ENCODE measurements at regions not wholly inside any gene's neighbourhood (a gene's known extent, or its start where the extent isn't known, plus 50 kb on each side); places are given as distances from the start of the nearest gene placed in this dataset.

DNA sequence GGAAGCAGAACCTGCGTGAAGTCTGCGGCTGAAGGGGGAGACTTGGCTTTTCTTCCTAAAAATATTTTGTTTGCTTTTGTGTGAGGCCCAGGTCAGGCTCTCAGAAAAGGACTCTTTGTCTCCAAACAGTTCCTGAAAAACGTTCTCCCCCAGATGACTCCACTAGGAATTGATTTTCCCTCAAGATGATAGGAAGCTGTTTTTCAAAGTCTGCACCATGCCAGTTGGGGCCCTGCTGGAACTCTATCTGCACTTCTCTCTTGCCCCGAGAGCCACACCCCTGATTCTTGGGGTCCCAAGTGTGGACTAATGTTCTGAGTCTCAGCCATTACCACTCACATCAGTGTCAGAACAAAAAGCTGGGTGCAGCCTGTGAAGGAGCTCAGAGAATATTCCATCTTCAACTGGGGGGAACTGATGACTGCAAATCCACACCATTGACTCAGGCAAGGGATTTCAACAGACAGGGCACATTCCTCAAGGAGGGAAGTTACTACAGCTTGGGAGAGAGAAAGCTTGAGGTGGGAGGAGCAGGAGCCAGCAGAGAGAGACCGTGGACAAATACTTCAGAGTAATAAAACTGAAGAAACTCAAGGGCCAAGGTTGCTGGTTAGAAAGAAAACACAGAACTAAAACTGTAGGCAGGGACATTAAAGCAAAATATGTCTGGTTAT is 768.3 kb downstream of the RNF144A start:
- no peak for TF ChIP-seq POLR2AphosphoS5 (IDR thresholded peaks at IDR 0.05; ENCODE audit: control insufficient read depth, insufficient read depth, low read depth, low read length)
- no peak for TF ChIP-seq ZNF274 (IDR thresholded peaks at IDR 0.05; ENCODE audit: borderline replicate concordance, low read depth, low read length)
- TF ChIP-seq, protein P1, sequence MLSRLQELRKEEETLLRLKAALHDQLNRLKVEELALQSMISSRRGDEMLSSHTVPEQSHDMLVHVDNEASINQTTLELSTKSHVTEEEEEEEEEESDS (CRISPR knock-in tag; IDR thresholded peaks at IDR 0.05), result no peak
- TF ChIP-seq, protein P2, sequence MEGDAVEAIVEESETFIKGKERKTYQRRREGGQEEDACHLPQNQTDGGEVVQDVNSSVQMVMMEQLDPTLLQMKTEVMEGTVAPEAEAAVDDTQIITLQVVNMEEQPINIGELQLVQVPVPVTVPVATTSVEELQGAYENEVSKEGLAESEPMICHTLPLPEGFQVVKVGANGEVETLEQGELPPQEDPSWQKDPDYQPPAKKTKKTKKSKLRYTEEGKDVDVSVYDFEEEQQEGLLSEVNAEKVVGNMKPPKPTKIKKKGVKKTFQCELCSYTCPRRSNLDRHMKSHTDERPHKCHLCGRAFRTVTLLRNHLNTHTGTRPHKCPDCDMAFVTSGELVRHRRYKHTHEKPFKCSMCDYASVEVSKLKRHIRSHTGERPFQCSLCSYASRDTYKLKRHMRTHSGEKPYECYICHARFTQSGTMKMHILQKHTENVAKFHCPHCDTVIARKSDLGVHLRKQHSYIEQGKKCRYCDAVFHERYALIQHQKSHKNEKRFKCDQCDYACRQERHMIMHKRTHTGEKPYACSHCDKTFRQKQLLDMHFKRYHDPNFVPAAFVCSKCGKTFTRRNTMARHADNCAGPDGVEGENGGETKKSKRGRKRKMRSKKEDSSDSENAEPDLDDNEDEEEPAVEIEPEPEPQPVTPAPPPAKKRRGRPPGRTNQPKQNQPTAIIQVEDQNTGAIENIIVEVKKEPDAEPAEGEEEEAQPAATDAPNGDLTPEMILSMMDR (IDR thresholded peaks at IDR 0.05 in 2 of 3, conservative IDR thresholded peaks at IDR 0.05 in 1 of 3; ENCODE audit: insufficient read depth in 2 of 3, low read depth in 1 of 3, low read length in 3 of 3), result no peak
- TF ChIP-seq, protein P3, sequence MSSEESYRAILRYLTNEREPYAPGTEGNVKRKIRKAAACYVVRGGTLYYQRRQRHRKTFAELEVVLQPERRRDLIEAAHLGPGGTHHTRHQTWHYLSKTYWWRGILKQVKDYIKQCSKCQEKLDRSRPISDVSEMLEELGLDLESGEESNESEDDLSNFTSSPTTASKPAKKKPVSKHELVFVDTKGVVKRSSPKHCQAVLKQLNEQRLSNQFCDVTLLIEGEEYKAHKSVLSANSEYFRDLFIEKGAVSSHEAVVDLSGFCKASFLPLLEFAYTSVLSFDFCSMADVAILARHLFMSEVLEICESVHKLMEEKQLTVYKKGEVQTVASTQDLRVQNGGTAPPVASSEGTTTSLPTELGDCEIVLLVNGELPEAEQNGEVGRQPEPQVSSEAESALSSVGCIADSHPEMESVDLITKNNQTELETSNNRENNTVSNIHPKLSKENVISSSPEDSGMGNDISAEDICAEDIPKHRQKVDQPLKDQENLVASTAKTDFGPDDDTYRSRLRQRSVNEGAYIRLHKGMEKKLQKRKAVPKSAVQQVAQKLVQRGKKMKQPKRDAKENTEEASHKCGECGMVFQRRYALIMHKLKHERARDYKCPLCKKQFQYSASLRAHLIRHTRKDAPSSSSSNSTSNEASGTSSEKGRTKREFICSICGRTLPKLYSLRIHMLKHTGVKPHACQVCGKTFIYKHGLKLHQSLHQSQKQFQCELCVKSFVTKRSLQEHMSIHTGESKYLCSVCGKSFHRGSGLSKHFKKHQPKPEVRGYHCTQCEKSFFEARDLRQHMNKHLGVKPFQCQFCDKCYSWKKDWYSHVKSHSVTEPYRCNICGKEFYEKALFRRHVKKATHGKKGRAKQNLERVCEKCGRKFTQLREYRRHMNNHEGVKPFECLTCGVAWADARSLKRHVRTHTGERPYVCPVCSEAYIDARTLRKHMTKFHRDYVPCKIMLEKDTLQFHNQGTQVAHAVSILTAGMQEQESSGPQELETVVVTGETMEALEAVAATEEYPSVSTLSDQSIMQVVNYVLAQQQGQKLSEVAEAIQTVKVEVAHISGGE (CRISPR knock-in tag; IDR thresholded peaks at IDR 0.05), result no peak
- TF ChIP-seq, protein P4, sequence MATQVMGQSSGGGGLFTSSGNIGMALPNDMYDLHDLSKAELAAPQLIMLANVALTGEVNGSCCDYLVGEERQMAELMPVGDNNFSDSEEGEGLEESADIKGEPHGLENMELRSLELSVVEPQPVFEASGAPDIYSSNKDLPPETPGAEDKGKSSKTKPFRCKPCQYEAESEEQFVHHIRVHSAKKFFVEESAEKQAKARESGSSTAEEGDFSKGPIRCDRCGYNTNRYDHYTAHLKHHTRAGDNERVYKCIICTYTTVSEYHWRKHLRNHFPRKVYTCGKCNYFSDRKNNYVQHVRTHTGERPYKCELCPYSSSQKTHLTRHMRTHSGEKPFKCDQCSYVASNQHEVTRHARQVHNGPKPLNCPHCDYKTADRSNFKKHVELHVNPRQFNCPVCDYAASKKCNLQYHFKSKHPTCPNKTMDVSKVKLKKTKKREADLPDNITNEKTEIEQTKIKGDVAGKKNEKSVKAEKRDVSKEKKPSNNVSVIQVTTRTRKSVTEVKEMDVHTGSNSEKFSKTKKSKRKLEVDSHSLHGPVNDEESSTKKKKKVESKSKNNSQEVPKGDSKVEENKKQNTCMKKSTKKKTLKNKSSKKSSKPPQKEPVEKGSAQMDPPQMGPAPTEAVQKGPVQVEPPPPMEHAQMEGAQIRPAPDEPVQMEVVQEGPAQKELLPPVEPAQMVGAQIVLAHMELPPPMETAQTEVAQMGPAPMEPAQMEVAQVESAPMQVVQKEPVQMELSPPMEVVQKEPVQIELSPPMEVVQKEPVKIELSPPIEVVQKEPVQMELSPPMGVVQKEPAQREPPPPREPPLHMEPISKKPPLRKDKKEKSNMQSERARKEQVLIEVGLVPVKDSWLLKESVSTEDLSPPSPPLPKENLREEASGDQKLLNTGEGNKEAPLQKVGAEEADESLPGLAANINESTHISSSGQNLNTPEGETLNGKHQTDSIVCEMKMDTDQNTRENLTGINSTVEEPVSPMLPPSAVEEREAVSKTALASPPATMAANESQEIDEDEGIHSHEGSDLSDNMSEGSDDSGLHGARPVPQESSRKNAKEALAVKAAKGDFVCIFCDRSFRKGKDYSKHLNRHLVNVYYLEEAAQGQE (IDR thresholded peaks at IDR 0.05; ENCODE audit: borderline replicate concordance), result no peak
- TF ChIP-seq, protein P4 (CRISPR knock-in tag; IDR thresholded peaks at IDR 0.05; ENCODE audit: low read depth), result no peak
- no peak for TF ChIP-seq SP2 (IDR thresholded peaks at IDR 0.05; ENCODE audit: extremely low read depth, low read depth, low read length, poor library complexity, severe bottlenecking)
- no peak for TF ChIP-seq TAF1 (IDR thresholded peaks at IDR 0.05; ENCODE audit: control insufficient read depth, extremely low read depth, insufficient read depth, low read length, severe bottlenecking)
- TF ChIP-seq, protein P5, sequence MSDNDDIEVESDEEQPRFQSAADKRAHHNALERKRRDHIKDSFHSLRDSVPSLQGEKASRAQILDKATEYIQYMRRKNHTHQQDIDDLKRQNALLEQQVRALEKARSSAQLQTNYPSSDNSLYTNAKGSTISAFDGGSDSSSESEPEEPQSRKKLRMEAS (CRISPR knock-in tag; IDR thresholded peaks at IDR 0.05), result no peak
- no peak for TF ChIP-seq SP1 (CRISPR knock-in tag; IDR thresholded peaks at IDR 0.05)
- TF ChIP-seq ZFX (CRISPR knock-in tag; IDR thresholded peaks at IDR 0.05), result no peak
- no peak for TF ChIP-seq RAD21 (CRISPR knock-in tag; conservative IDR thresholded peaks at IDR 0.05 in 1 of 2, IDR thresholded peaks at IDR 0.05 in 1 of 2)
- TF ChIP-seq EZH2 (IDR thresholded peaks at IDR 0.05; ENCODE audit: borderline replicate concordance, low read depth, low read length), result no peak
- TF ChIP-seq NFXL1 (CRISPR knock-in tag; IDR thresholded peaks at IDR 0.05), result no peak

Data from K562 (cell line).